ENCODE measurements at regions not wholly inside any gene's neighbourhood (a gene's known extent, or its start where the extent isn't known, plus 50 kb on each side); places are given as distances from the start of the nearest gene placed in this dataset.
"Not testable (repeated sequence)": the region's sequence is repeated elsewhere in the genome, so short reads cannot be mapped to it uniquely, and the experiment has no call there.

DNA sequence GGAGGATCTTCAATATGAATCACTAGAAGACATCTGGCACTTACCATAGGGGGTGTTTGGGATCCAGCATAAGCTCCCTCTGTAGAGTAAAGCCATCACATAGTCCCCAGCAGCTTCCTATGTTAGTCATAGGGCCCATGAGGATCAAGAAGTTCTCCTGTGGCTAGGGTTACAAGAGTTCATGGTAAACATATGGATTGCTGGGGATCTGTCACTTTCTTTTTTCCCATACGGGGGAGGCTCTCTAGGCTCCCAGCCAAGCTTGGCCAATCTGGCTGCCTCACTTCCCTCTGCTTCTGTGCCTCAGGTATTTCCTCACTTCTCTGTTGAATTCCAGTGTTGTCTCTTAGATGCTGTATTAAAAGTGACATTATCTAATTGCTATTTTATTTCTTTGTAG, 597.9 kb downstream of the PDCD6IP start:
- DNase-seq, result no peak

DNA sequence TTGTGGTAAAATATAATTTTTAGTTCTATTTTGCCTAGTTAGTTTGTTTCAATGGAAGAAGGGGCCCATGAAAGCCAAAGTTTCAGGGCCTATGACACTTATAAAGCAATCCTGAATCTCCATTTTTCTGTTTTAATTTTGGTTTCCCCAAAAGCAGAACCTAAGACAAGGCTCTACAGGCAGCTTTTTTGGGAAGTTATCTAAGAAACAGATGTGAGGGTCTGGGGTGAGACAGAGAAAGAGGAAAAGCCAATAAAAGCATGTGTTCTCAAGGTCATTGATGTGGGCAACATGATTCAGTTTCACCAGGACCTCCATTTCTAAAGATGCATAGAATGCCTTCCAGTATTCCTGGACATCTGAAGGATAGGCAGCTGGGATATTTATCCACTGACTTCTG, 598.5 kb downstream of the PDCD6IP start:
- DNase-seq, result no peak

DNA sequence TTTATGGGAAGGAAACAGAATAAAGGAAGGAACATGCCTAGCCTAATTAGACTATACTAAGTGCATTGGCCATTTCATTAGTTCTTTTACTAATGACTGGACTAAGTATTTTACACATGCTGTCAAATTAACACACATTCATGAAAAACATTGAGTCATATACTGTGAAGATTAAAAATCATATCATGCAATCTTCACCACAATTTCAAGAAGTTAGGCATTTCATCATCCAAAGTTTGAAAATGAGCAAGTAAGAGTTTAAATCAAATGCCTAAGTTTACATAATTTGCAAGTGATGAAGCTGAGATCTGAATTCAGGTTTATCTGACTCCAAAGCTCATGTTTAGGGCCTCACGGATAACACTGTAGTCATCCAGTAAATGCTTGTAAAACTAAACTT, 601.0 kb downstream of the PDCD6IP start:
- no peak for DNase-seq

DNA sequence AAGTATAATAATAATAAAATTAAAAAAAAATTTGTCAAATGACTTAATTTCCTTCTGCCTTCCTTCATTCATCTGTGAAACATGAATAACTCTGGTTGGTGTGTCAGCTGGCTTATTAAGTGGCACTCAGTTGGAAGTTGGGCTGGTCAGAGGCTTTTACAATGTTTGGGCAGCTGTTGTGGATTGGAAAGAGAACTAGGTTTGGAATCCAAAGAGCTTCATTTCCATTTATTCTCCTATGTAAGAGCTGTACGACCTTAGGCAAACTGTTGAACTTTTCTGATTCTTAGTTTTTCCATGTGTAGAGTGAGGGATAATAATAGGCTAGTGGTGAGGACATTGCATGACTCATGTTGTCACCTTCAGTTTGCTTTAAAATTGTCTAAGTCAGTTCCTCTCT, 606.7 kb downstream of the PDCD6IP start:
- DNase-seq, result no peak

DNA sequence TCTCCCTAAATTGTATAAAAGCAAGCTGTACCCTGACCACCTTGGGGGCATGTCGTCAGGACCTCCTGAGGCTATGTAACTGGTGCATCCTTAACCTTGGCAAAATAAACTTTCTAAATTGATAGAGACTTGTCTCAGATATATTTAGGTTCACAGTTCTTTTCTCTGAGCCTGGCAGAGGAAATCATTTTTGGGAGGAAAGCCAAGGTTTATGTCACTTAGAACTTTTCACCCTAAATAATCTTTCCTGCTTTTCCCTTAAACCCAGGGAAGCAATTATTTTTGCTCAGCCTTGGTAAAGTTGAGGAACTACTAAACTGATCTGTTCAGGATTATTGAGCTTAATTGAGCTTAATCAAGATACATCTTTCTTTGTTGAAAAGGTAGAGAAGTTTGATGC, 608.9 kb downstream of the PDCD6IP start:
- no peak for DNase-seq

DNA sequence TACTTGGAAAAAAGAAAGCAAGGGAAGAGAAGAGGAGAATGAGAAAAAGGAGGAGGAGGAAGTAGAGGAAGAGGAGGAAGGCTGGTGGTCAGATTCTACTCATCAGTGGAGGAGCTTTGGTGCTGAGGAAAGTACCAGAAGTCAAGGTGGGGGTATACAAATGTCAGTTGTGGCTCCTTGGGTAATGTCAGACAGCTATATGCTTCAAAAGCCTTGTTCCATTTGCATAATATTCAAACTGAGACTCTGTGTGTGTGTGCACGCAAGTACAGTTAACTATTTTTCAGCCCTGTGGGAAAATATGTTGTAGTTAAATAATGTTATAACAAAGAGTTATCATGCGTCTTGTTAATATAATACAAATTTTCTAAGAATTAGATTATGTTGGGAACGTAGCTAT, 609.7 kb downstream of the PDCD6IP start:
- DNase-seq, result no peak

DNA sequence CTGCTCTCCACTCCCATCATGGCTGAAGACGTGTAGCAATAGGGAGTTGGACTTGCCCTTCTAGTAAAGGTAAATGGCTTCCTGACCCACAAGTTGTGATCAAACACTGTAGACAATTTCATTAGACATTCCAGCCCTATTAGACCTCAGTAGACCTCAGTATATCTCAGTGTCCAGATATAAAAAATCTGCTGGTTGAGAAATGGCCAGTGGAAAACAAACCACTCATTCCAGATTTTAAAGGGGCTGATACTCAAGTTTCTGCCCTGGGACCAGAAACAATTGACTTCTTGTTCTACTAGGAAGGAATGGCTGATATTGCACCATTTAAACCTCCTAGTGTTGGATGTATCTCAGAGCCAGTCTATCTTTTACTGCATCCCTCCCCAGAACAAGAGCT, 613.2 kb downstream of the PDCD6IP start:
- DNase-seq, result no peak

DNA sequence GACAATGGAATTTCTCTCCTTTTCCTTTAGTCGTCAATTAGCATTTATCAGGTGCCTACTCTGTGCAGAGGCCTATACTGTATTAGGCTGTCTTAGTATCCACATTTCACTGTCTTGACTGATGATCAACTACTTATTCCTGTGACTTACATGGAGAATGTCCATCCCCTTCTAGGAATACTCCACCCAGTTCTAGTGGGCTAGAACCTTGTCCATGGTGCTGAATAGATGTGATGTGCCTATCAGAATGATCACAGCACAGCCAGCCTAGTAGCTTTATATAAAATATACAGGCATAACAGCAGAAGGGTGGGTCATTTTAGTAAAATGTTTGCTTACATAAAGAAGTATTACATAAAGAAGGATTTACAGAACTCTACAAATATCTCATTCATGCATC, 621.4 kb downstream of the PDCD6IP start:
- DNase-seq, result no peak

DNA sequence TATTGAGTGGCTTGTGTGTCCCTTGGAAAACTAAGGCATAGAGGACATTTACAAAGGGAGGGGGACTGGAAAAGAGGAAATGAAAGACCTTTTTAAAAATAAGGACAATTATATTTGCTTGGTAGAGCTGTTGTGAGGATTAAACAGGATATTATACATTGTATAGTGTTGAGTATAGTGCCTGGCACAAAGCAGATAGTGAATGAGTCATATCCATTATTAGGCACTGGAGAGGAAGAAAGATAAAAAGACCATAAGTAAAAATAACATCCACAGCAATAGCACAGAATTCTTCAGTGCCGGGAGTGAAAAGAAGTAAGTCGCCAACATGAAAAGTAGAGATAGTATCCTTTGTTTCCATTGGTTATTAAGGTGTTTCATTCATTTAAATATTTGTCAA, 623.3 kb downstream of the PDCD6IP start:
- no peak for DNase-seq

DNA sequence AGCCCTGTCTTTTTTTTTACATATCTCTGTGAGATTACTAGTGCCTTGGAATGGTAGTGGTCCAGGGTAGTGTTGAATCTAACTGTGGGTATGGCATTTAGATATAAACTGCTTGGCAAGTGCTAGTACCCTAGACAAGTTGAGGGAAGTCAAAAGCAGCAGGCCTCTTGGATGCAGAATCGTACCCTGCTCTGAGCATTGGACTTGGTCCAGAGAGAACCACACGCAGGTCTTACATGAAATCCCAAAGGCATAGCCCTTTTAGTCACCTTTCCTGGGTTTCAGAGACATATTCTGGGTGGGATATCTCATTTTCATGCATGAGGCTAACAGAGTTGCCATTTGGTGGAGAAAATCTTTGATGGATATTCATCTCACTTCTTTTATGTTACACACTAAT, 641.4 kb downstream of the PDCD6IP start:
- DNase-seq, result no peak

DNA sequence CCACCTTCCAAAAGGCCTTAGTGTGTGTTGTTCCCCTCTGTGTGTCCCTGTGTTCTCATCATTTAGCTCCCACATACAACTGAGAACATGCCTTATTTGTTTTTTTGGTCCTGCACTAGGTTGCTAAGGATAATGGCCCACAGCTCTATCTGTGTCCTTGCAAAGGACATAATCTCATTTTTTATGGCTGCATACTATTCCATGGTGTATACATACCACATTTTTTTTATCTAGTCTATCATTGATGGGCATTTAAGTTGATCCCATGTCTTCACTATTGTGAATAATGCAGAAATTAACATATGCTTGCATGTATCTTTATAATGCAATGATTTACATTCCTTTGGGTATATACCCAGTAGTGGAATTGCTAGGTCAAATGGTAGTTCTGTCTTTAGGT, 645.7 kb downstream of the PDCD6IP start:
- no peak for DNase-seq

DNA sequence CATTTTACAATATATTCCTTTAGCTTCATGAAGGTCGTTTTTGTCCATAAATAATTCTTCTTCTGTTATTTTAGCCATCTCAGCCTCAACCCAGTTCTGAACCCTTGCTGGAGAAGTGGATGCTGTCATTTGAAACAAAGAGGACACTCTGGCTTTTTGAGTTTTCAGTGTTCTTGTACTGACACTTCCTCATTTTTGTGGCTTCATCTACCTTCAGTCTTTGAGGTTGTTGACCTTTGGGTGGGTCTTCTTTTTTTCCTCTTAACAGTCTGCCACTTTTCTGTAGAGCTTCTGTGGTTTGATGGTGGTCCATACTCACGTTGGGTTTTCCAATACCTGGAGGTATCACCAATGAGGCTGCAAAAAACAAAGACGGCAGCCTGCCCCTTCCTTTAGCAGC, 650.9 kb downstream of the PDCD6IP start:
- DNase-seq, result no peak

DNA sequence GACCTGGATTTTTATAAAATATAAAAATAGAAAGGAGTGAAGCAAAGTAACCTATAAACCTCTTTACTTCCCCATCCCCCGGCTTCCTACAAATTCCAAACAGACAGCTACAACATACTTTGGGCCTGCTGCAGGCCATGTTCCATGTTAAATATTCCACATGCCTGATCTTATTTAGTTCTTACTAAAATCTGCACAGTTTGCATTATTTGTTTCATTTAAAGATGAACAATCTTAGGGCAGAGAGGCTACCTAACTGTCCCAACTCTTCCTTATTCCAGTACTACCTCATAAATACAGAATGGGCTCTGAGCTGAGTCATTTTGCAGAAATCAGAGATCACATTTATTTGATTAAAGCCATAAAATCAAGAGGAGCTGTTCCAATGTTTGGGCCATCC, 665.0 kb downstream of the PDCD6IP start:
- DNase-seq, result no peak

DNA sequence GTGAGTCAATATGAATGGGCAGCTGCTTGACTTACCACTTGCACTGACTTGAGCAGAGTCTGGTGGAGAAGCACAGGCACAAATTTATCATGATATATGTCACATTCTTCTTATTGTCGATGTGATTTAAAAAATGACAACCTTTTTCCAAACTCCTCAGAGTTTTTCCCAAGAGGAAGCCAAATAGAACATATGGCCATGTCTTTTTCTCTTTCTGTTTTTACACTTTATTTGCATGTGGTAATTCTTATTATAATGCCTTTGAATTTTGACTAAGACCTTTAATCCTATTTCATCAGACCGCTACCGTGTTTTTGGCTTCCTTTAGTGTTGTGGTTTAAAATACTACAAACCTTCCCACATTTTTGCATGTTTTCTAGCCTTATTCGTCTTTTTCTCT, 666.2 kb downstream of the PDCD6IP start:
- DNase-seq, result no peak

DNA sequence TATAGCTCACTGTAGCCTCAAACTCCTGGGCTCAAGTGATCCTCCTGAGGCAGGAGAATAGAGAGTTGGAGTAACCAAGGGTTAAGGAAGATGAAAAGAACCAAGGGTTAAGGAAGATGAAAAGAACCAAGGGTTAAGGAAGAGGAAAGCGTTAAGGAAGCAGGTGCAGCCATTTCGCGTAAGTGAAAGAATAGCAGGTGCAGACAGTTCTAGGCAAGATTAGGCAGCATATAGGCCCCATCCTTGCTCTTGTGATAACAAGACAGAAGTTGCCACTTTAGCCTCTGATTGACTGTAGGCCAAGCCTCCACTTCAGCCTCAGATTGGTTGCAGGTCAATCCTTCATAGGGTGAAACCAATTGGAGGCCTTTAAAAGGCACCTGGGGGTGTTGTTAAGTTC, 677.4 kb downstream of the PDCD6IP start:
- no peak for DNase-seq

DNA sequence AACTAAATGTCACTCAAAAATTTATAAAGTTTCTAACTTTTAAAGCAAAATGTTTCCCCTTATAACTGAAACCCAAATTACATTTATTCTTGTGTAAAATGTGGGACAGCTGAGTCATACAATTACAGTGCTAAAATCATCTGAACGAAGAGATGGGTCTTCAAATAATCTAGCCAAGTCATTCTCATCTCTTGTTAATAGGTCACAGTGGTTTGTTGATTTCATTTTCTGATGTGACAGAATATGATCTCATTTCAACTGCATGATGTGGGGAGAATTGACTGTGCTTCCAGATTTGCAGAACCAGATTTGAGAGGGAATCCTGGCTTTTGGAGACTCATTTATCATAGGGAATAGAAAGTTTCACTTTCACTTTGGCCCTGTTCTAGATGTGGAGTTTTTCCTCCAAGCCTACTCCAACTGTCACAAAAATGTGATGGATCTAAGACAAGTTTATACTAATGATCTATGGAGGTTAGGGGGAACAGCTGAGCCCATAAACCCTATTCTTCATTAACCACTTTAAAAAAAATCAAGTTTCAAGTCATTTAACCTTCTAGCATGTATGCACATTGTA, 685.0 kb downstream of the PDCD6IP start:
- no peak for DNase-seq

DNA sequence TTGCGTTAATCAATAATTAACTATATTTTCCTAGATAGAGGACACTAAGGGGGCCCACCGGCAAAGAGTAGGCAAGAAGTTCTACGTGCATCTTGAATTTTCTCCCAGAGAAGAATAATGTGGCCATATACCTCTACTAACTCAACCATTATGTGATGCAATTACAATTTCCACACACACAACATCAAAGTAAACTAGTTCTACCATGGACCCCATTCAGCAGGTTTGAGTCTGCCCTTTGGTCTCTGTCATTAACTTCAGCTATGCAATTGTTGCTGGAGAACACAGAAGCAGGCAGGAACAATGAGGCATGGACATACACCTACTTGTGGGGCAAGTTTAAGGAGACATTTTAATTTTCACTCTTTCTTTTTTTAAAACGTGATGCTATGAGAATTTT, 705.9 kb downstream of the PDCD6IP start:
- no peak for DNase-seq

DNA sequence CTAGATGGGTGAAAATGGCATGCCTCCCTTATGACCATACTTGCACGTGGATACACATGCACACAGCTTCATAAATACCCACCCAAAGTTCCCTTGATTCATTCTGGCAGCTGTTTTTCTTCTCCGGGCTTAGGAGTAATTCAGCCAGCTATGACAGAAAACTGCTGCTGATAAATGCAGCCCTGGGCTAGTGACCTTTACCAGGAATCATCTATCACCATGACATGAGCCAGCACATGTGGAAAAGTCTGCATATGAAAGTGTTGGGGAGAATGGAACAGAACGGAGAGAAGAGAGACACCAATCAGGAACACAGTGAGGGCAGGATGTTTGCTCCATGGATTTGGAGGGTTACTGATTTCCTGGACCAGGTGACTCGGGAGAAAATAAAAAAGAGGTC, 706.3 kb downstream of the PDCD6IP start:
- no peak for DNase-seq

DNA sequence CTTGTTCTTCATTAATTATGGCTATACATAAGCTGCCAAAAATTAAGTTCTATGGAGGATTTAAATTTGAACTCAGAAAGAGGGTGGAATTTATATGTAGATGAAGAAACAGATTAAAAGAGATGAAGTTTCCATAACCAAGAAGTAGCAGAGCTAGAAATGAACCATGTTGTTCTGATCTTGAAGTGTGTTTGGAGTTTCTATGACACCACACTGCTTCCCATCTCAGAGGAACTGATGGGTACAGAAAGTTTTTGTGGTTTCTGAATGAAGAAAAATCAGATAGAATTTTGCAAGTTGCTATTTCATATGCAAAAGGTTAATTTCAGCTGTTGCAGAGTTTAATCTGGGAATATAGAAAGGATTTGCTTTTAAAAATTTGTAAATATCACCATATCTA, 710.3 kb downstream of the PDCD6IP start:
- no peak for DNase-seq

DNA sequence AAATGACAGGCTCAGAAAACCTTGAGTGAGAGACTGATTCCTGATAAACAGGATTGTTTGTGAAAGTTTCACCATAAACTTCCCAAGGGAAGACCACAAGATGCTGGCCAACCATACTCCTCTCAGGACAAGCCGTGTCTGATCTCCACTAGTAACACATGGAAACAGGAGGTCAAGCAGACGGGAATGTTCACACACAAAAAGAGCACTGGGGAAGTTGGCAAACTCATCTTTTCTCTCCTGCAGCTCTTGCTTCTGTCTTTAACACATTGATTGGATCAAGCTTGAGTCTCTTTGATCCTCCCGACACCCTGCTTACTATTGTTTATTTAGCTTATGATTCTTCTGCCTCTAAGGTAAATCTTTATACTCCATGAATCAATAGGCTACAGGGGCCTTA, 713.5 kb downstream of the PDCD6IP start:
- no peak for DNase-seq

DNA sequence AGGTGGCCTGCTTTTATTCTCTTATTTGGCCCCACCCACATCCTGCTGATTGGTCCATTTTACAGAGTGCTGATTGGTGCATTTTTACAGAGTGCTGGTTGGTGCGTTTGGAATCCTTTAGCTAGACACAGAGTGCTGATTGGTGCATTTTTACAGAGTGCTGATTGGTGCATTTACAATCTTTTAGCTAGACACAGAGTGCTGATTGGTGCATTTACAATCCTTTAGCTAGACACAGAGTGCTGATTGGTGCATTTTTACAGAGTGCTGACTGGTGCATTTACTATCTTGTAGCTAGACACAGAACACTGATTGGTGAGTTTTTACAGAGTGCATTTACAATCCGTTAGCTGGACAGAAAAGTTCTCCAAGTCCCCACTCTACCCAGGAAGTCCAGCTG, 720.6 kb downstream of the PDCD6IP start:
- not testable (repeated sequence) for DNase-seq

DNA sequence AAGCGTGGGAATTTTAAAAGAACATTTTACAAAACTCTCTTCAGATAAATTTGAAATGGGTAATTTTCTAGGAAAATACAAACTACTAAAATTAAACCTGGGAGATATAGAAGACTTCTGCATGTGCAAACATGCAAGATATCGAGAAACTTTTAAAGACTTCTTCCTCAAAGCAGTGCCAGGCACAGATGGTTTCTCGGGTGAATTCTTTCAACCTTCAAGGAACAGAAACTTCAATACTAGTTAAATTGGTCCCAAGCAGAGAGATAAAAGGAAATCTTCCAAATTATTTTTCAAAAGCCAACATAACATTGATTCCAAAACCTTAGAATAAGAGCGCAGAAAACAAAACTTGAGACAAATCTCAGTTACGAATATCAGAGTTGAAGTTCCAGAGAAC, 732.7 kb downstream of the PDCD6IP start:
- no peak for DNase-seq

DNA sequence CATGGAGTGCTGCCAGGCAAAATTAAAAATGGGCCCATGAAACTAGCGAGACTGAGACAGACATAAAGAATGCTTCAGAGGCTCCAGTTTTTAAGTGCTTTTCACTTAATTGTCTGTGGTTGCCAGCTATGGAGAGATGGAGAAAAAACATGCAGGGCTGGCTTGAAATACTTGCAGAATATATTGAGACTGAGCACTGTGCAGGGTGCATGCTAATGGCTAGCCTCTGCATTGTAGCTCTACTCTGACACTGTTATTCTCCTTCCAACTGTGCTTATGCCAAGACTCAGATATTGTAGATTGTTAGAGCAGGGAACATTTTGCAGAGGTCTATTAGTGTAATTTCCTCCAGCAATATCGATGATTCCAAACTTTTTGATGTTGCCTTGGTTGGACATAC, 735.0 kb downstream of the PDCD6IP start:
- no peak for DNase-seq

DNA sequence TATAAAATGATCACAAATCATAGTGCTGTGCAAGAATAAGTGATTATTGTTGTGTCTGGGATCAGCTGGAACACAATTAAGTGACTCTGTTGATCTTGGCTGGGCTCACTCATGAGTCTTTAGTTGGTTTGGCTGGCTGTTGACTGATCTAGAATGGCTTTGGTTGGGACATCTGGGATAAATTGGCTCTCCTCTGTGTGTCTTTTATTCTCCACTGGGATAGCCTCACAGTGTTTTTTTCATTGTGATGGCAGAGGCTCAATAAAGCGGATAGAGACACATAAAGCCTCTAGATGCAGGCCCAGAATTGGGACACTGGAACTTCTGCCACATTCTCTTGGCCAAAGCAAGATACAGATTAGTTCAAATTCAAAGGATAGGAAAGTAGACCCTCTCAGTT, 735.6 kb downstream of the PDCD6IP start:
- no peak for DNase-seq

DNA sequence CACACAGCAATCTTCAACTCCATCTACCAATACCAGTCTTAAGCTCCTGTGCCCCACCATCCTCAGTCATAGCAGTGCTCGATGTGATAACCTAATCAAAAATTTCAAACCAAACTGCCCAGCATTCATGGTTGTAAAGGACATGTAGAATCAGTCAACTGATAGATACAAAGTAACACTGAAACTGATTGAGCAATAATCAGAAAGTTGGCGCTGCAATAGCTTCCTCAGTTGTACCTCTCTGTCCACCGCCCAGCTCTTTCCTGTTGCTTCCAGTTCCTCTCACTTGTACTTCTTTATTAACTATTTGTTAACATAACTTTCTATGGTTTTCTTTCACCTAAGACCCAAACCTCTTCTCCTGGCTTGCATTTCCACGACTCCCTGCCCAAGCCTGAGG, 745.7 kb downstream of the PDCD6IP start:
- no peak for DNase-seq

DNA sequence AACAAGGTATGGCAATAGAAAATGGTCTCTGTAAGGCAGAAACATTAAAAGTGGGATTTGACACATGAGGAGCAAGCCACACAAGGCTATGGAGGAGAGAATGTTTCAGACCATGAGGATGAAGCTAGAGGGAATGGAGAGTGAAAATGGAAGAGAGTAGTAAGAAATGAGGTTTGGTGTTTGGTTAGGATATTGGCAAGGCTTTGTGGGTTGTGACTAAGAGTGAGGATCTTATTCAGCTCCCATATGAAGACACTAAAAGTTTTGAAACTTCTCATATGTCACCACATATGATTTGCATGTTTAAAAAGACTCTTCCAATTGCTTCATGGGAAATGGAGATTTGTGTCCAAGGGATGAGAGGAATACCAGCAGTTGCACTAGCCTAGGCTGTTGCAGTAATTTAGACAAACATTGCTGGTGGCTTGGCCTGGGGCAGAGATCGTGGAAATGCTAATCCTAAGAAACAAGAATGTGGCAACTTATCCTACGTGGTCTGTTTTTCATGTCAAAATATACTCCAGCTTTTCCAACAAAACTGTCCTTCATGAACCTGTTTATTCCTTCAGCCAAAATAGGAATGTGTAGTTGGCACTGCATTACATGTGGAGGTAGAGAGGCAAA, 749.0 kb downstream of the PDCD6IP start:
- no peak for DNase-seq
